Fibroblast of villous mesenchyme (primary cell): ENCODE measurements at regions not wholly inside any gene's neighbourhood (a gene's known extent, or its start where the extent isn't known, plus 50 kb on each side); places are given as distances from the start of the nearest gene placed in this dataset.

Source experiments
- DNase-seq: peaks from one replicate; pipeline ENCODE4 v3.0.0-alpha.2; 2010; ENCODE audit warnings: low read depth
- H3K4me3 ChIP-seq: 2 replicates; pipeline ENCODE4 v1.5.1; 2011; ENCODE audit warnings: low read depth, mild to moderate bottlenecking, low read length
- CTCF ChIP-seq: IDR thresholded peaks from 2 replicates; pipeline ENCODE4 v1.5.1; 2012; ENCODE audit warnings: low read depth, mild to moderate bottlenecking, low read length; ENCODE audit not compliant: insufficient read depth

GRCh38 chr13:68190818-68191217 lies 960.7 kb upstream of the PCDH9 start:
- DNase-seq: no peak
- no peak overlapping the region for H3K4me3 ChIP-seq
- no peak for TF ChIP-seq CTCF

- no peak for DNase-seq
- H3K4me3 ChIP-seq: no peak overlapping the region
- TF ChIP-seq CTCF: no peak
These were observed 955.5 kb upstream of the PCDH9 start for GRCh38 chr13:68185444-68186141.

GRCh38 chr13:68176475-68176874 lies 946.3 kb upstream of the PCDH9 start:
- TF ChIP-seq CTCF: no peak
- peak; percentile 8 for DNase-seq

GRCh38 chr13:68174893-68175292 lies 944.8 kb upstream of the PCDH9 start:
- DNase-seq: no peak
- TF ChIP-seq CTCF: no peak
- no peak overlapping the region for H3K4me3 ChIP-seq

More at GRCh38 chr13:68176475-68176874, 946.3 kb upstream of the PCDH9 start:
- H3K4me3 ChIP-seq: no peak overlapping the region

GRCh38 chr13:68173111-68173510 lies 943.0 kb upstream of the PCDH9 start:
- H3K4me3 ChIP-seq: no peak overlapping the region
- TF ChIP-seq CTCF: no peak
- DNase-seq: no peak

- no peak overlapping the region for H3K4me3 ChIP-seq
- TF ChIP-seq CTCF: no peak
These were observed 940.8 kb upstream of the PCDH9 start for GRCh38 chr13:68170961-68171360.

GRCh38 chr13:68168448-68168847 lies 938.3 kb upstream of the PCDH9 start:
- no peak overlapping the region for H3K4me3 ChIP-seq
- DNase-seq: no peak
- TF ChIP-seq CTCF: no peak

More at GRCh38 chr13:68170961-68171360, 940.8 kb upstream of the PCDH9 start:
- no peak for DNase-seq
